AG09309 (cell line): ENCODE measurements at regions not wholly inside any gene's neighbourhood (a gene's known extent, or its start where the extent isn't known, plus 50 kb on each side); places are given as distances from the start of the nearest gene placed in this dataset.
"Not testable (repeated sequence)": the region's sequence is repeated elsewhere in the genome, so short reads cannot be mapped to it uniquely, and the experiment has no call there.

ENCODE experiments used
- DNase-seq: peaks from one replicate; pipeline ENCODE4 v3.0.0-alpha.2; 2010; ENCODE audit warnings: low read depth
- H3K4me3 ChIP-seq: 2 replicates; pipeline ENCODE4 v1.5.1; 2011; ENCODE audit warnings: mild to moderate bottlenecking, low read depth, low read length, moderate library complexity; ENCODE audit not compliant: control insufficient read depth
- TF ChIP-seq, protein P1 (sequence below): IDR thresholded peaks from 2 replicates; pipeline ENCODE4 v1.5.1; 2011; ENCODE audit warnings: mild to moderate bottlenecking, low read depth, low read length, inconsistent platforms; ENCODE audit not compliant: insufficient read depth, control insufficient read depth; ENCODE audit errors: missing control alignments

DNA sequence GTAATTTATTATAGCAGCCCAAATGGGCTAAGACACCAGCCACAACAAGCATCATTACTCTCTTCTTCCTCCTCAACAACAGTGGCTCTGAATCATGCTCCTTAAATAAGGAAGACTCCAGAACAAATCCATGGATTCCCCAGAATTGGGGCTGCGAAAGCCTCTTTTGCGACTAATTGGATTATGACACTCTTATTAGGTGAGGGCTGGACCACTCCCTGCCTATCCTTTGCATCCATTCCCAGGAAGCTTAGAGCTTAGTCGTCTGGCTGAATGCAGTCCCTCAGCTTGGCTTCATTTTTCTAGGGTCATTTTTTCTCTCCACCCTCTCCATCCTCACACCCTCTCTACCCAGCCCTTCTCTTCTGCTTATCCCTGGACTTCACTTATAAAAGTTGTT lies 227.7 kb downstream of the ZNF621 start:
- no peak overlapping the region for H3K4me3 ChIP-seq
- no peak for DNase-seq
- TF ChIP-seq, protein P1, sequence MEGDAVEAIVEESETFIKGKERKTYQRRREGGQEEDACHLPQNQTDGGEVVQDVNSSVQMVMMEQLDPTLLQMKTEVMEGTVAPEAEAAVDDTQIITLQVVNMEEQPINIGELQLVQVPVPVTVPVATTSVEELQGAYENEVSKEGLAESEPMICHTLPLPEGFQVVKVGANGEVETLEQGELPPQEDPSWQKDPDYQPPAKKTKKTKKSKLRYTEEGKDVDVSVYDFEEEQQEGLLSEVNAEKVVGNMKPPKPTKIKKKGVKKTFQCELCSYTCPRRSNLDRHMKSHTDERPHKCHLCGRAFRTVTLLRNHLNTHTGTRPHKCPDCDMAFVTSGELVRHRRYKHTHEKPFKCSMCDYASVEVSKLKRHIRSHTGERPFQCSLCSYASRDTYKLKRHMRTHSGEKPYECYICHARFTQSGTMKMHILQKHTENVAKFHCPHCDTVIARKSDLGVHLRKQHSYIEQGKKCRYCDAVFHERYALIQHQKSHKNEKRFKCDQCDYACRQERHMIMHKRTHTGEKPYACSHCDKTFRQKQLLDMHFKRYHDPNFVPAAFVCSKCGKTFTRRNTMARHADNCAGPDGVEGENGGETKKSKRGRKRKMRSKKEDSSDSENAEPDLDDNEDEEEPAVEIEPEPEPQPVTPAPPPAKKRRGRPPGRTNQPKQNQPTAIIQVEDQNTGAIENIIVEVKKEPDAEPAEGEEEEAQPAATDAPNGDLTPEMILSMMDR: no peak

GRCh38 chr3:40753291-40753770 lies 228.6 kb downstream of the ZNF621 start:
- TF ChIP-seq, protein P1: no peak
- DNase-seq: no peak
- no peak overlapping the region for H3K4me3 ChIP-seq

- TF ChIP-seq, protein P1: no peak
- DNase-seq: no peak
These were observed 229.2 kb downstream of the ZNF621 start for GRCh38 chr3:40753951-40754350.

GRCh38 chr3:40754994-40755393 lies 230.2 kb downstream of the ZNF621 start:
- H3K4me3 ChIP-seq: no peak overlapping the region
- TF ChIP-seq, protein P1: no peak
- no peak for DNase-seq

More at GRCh38 chr3:40753951-40754350, 229.2 kb downstream of the ZNF621 start:
- no peak overlapping the region for H3K4me3 ChIP-seq

GRCh38 chr3:40756500-40756899 lies 231.7 kb downstream of the ZNF621 start:
- H3K4me3 ChIP-seq: no peak overlapping the region
- TF ChIP-seq, protein P1: no peak
- no peak for DNase-seq

DNA sequence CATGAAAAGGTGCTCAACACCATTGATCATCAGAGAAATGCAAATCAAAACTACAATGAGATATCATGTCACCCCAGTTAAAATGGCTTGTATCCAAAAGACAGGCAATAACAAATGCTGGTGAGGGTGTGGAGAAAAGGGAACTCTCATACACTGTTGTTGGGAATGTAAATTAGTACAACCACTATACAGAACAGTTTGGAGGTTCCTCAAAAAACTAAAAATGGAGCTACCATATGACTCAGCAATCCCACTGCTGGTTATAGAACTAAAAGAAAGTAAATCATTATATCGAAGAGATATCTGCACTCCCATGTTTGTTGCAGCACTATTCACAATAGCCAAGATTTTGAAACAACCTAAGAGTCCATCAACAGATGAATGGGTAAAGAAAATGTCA lies 238.0 kb downstream of the ZNF621 start:
- H3K4me3 ChIP-seq, DNase-seq: not testable (repeated sequence)

- TF ChIP-seq, protein P1: no peak
- no peak overlapping the region for H3K4me3 ChIP-seq
- DNase-seq: no peak
These were observed 239.0 kb downstream of the ZNF621 start for GRCh38 chr3:40763807-40764206.
